ENCODE measurements at regions not wholly inside any gene's neighbourhood (a gene's known extent, or its start where the extent isn't known, plus 50 kb on each side); places are given as distances from the start of the nearest gene placed in this dataset.

DNA sequence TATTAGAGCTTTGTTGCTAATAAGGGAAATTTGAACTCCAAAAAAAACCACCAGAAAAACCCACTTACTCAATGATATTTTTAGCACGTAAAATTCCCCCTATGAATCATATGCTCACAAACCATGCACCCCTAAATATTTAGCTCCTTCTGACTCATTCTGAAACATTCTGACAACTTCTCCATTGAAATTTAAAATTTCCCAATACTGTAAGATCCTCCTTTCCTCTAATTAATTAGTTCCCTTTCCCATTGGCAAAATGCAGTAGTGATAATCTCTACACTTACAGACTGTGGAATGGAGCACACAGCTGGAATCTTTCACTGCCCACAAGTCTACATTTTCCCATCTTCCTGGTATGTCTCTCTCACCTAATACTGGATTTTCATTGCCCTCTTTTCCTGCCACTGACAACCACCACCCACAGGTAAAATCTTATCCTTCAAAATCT, 215.8 kb upstream of the ACVR2A start:
- H3K36me3 ChIP-seq: no peaks in the 10 kb centered on the region
- no peak for TF ChIP-seq CTCF (IDR thresholded peaks at IDR 0.05)
- H3K9me3 ChIP-seq: no peaks in the 10 kb centered on the region
- no peaks in the 10 kb centered on the region for H3K27me3 ChIP-seq
- no peaks in the 10 kb centered on the region for H3K4me1 ChIP-seq (ENCODE audit: control insufficient read depth in 1 of 2, insufficient read depth in 1 of 2, low read depth in 1 of 2, low read length in 1 of 2)
- no peak overlapping the region for H3K4me3 ChIP-seq (ENCODE audit: low read depth in 1 of 2, low read length in 1 of 2)
- no peak overlapping the region for H3K27ac ChIP-seq

DNA sequence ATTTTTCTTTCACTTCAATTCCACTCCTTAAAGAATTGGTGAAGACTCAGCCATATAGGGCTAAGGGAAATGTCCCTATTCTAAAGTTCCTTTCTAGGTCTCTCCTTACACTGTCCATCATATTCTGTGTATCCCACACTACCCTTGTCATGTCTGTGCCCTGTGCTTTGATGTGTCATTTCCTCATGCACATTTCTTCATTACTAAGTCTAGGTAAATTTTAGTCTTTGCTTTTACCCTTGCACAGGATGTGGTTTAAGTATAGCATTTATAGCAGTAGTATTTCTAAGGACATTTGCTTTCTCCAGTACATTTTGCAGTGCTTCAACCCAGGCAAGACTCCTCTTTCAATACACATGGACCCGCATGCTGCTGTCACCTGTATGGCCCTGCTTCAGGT, 221.5 kb upstream of the ACVR2A start:
- Histone ChIP-seq H3K36me3 (no peaks in the 10 kb centered on the region), H3K9me3 (no peaks in the 10 kb centered on the region), H3K4me1 (ENCODE audit: control insufficient read depth in 1 of 2, insufficient read depth in 1 of 2, low read depth in 1 of 2, low read length in 1 of 2) (no peaks in the 10 kb centered on the region), H3K4me3 (ENCODE audit: low read depth in 1 of 2, low read length in 1 of 2) (no peak overlapping the region), H3K27me3 (no peaks in the 10 kb centered on the region), H3K27ac (no peak overlapping the region)
- no peak for TF ChIP-seq CTCF (IDR thresholded peaks at IDR 0.05)

- H3K27ac ChIP-seq: no peak overlapping the region
- H3K4me3 ChIP-seq (ENCODE audit: low read depth in 1 of 2, low read length in 1 of 2): no peak overlapping the region
- H3K4me1 ChIP-seq (ENCODE audit: control insufficient read depth in 1 of 2, insufficient read depth in 1 of 2, low read depth in 1 of 2, low read length in 1 of 2): no peaks in the 10 kb centered on the region
- no peaks in the 10 kb centered on the region for H3K27me3 ChIP-seq
- H3K36me3 ChIP-seq: no peaks in the 10 kb centered on the region
- H3K9me3 ChIP-seq: no peaks in the 10 kb centered on the region
- TF ChIP-seq CTCF (IDR thresholded peaks at IDR 0.05): no peak
Observed at GRCh38 chr2:147621656-147622197, 223.1 kb upstream of the ACVR2A start.

DNA sequence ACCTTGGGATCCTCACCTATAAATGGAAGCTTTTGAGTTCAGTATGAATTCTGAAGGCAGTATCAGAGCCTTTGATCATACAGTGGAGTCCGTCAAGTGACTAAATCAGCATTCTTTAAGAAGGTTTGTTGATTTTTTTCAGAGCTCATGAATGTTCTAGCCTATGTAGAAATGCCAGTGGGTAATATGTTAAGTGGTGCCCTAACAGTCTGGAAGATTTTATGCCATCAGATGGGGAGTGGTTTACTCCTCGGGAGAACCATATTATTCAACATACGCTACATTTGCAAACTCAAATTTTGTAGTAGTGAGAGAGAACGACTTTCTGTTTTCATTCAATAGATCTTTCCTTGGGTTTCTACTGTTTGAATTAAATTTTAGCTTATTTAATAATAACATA, 225.0 kb upstream of the ACVR2A start:
- Histone ChIP-seq H3K4me3 (ENCODE audit: low read depth in 1 of 2, low read length in 1 of 2) (no peak overlapping the region), H3K36me3 (no peaks in the 10 kb centered on the region), H3K4me1 (ENCODE audit: control insufficient read depth in 1 of 2, insufficient read depth in 1 of 2, low read depth in 1 of 2, low read length in 1 of 2) (no peaks in the 10 kb centered on the region), H3K27ac (no peak overlapping the region), H3K9me3 (no peaks in the 10 kb centered on the region), H3K27me3 (no peaks in the 10 kb centered on the region)
- no peak for TF ChIP-seq CTCF (IDR thresholded peaks at IDR 0.05)

DNA sequence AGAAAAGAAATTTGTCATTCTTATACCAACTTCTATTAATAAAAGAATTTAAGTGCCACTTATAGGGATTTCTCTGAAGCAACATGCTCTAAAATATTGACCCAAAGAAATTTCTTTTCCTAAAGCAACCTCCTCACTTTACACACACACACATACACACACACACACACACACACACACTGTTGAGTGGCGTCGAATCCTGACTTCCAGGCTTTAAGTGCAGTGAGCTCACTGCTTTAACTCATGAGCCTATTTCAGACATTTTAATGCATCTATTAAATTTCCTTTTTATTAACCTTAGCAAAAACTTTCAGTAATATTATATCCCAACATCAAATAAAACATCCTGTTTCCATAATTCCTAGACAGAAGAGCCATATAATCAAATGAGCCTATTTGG, 229.1 kb upstream of the ACVR2A start:
- no peak overlapping the region for H3K4me3 ChIP-seq (ENCODE audit: low read depth in 1 of 2, low read length in 1 of 2)
- no peak overlapping the region for H3K27ac ChIP-seq
- TF ChIP-seq CTCF (IDR thresholded peaks at IDR 0.05): no peak
- H3K4me1 ChIP-seq (ENCODE audit: control insufficient read depth in 1 of 2, insufficient read depth in 1 of 2, low read depth in 1 of 2, low read length in 1 of 2): no peaks in the 10 kb centered on the region
- no peaks in the 10 kb centered on the region for H3K36me3 ChIP-seq
- no peaks in the 10 kb centered on the region for H3K27me3 ChIP-seq
- H3K9me3 ChIP-seq: no peaks in the 10 kb centered on the region

All from neutrophil (primary cell).